HG03159 (cell line): ENCODE measurements at regions not wholly inside any gene's neighbourhood (a gene's known extent, or its start where the extent isn't known, plus 50 kb on each side); places are given as distances from the start of the nearest gene placed in this dataset.
"Not testable (repeated sequence)": the region's sequence is repeated elsewhere in the genome, so short reads cannot be mapped to it uniquely, and the experiment has no call there.

Source experiments
- ATAC-seq: cut with Tn5 transposase; IDR thresholded peaks from one replicate; pipeline ENCODE4 v1.9.1; 2021; ENCODE audit warnings: mild to moderate bottlenecking, moderate library complexity; ENCODE audit not compliant: unreplicated experiment

- no peak for ATAC-seq
These were observed 144.1 kb upstream of the PELI2 start for GRCh38 chr14:55973911-55974630.

GRCh38 chr14:55975281-55975910 is 142.8 kb upstream of the PELI2 start:
- no peak for ATAC-seq

- no peak for ATAC-seq
These were observed 142.0 kb upstream of the PELI2 start for GRCh38 chr14:55976219-55976618.

- ATAC-seq: no peak
These were observed 141.6 kb upstream of the PELI2 start for GRCh38 chr14:55976655-55977054.

GRCh38 chr14:55977392-55978150 is 140.6 kb upstream of the PELI2 start:
- ATAC-seq: no peak

GRCh38 chr14:55979096-55979495 is 139.1 kb upstream of the PELI2 start:
- ATAC-seq: no peak

GRCh38 chr14:55979781-55980180 is 138.4 kb upstream of the PELI2 start:
- ATAC-seq: no peak

- ATAC-seq: no peak
These were observed 137.2 kb upstream of the PELI2 start for GRCh38 chr14:55980970-55981369.

- ATAC-seq: no peak
These were observed 132.1 kb upstream of the PELI2 start for GRCh38 chr14:55986069-55986468.

- ATAC-seq: no peak
These were observed 117.4 kb upstream of the PELI2 start for GRCh38 chr14:56000846-56001245.

- no peak for ATAC-seq
These were observed 115.9 kb upstream of the PELI2 start for GRCh38 chr14:56002342-56002741.

- ATAC-seq: peak; percentile 74
These were observed 115.2 kb upstream of the PELI2 start for GRCh38 chr14:56002876-56003625.

- ATAC-seq: no peak
These were observed 113.9 kb upstream of the PELI2 start for GRCh38 chr14:56004323-56004722.

GRCh38 chr14:56004786-56005185 is 113.4 kb upstream of the PELI2 start:
- ATAC-seq: peak; percentile 63

GRCh38 chr14:56005191-56006053 is 112.8 kb upstream of the PELI2 start:
- ATAC-seq: no peak

GRCh38 chr14:56007491-56007890 is 110.7 kb upstream of the PELI2 start:
- ATAC-seq: not testable (repeated sequence)

GRCh38 chr14:56008150-56008549 is 110.1 kb upstream of the PELI2 start:
- ATAC-seq: no peak

- ATAC-seq: not testable (repeated sequence)
These were observed 109.5 kb upstream of the PELI2 start for GRCh38 chr14:56008661-56009060.

- ATAC-seq: no peak
These were observed 94.5 kb upstream of the PELI2 start for GRCh38 chr14:56023661-56024081.

GRCh38 chr14:56025191-56025590 is 93.0 kb upstream of the PELI2 start:
- no peak for ATAC-seq
